ENCODE measurements at regions not wholly inside any gene's neighbourhood (a gene's known extent, or its start where the extent isn't known, plus 50 kb on each side); places are given as distances from the start of the nearest gene placed in this dataset.

DNA sequence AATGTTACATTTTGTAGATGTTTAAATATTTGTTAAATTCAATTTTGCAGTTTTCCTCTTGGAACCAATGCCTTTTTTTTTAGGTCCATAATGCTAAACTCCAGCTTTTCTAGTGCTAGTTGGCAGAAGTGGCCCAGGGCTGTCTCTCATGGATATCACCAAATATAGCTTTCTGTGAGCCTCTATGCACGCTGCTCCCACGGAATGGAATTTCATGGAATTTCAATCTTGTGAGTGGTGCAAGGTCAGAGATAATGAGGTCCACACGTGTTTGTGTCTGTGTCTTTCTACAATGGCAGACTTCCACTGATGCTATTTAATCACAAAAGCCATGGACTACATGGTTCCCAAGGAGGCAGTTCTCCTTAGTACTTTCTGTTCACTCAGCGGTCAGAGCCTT lies 191.5 kb upstream of the PARD3B start:
- no peak for DNase-seq (ENCODE audit: low spot score)
- no peak for TF ChIP-seq CTCF (IDR thresholded peaks at IDR 0.05; ENCODE audit: extremely low read depth, missing control alignments)

DNA sequence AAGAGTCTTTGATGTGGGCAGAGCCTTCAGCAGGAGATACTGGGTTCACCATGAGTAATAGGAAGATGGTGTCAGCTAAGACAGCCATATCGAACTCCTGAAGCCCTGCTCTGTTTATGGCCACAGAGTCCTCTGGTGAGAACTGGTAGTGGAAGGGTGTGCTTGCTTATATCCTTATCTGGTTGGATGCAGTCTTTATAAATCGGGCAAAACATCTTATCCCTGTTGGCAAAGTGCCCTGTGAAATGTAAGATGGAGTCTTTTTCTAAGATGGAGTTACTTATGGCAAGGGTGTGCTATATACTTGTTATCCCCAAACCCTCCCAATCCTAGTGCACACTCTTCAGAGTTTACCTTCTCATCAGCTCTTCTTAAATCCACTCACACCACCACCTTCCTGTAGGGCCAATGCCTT lies 190.8 kb upstream of the PARD3B start:
- TF ChIP-seq CTCF (IDR thresholded peaks at IDR 0.05; ENCODE audit: extremely low read depth, missing control alignments), result no peak

DNA sequence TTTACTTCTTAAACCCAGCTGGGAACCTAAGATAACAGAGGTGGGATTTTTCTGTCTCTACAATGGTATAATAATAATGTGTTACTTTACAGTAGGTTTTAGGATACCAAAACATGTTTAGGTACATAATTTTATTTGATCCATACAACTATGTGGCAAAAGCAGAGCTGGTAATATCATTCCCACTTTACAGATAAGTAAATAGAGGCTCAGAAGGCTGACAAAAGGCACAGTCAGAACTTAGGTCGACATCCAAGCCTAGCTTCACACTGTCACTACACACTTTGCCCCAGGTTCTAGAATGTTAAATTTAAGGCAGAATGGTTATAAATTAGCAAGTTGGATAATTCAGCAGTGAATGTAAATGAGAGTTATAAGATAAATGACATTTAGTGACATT lies 189.6 kb upstream of the PARD3B start:
- no peak for TF ChIP-seq CTCF (IDR thresholded peaks at IDR 0.05; ENCODE audit: extremely low read depth, missing control alignments)
- DNase-seq (ENCODE audit: low spot score), result no peak

More for the DNA sequence above, 190.8 kb upstream of the PARD3B start:
- no peak for DNase-seq (ENCODE audit: low spot score)

GRCh38 chr2:204356151-204356641 lies 189.1 kb upstream of the PARD3B start:
- DNase-seq (ENCODE audit: low spot score), result no peak
- TF ChIP-seq CTCF (IDR thresholded peaks at IDR 0.05; ENCODE audit: extremely low read depth, missing control alignments), result no peak

- TF ChIP-seq CTCF (IDR thresholded peaks at IDR 0.05; ENCODE audit: extremely low read depth, missing control alignments), result no peak
- DNase-seq (ENCODE audit: low spot score), result no peak
Observed at GRCh38 chr2:204357286-204357685, 188.0 kb upstream of the PARD3B start.

- no peak for DNase-seq (ENCODE audit: low spot score)
- TF ChIP-seq CTCF (IDR thresholded peaks at IDR 0.05; ENCODE audit: extremely low read depth, missing control alignments), result no peak
Observed at GRCh38 chr2:204359076-204359475, 186.2 kb upstream of the PARD3B start.

DNA sequence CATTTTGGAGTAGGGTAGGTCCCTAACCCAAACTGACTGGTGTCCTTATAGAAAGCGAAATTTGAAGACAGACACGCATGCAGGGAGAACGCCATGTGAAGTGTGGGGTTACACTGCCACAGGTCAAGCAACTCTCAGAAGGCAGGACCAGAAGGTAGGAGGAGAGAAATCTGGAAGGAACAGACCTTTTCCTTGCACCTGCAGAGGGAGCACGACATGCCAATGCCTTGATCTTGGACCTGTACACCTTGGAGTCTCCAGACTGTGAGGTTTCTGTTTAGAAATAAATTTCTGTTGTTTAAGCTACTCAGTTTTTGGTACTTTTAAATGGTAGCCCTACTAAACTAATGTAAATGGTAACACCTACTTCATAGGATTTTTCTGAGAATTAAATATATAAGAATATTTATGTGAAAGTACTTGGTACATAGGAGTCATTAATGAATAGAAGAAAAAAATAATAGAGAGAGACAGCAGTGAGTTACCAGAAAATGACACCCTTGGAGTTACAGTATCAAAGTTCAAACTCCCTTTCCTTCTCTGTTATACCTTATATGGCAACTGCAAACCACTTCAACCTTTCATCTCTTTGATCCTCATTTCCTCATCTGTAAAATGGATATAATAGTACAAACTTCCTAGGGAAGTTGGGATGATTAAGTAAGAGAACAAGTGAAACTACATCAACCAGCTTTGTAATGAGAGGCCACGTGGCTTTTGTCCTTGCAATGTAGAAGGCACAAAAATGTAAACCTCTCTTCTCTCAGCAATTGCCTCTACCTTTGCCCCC lies 184.9 kb upstream of the PARD3B start:
- DNase-seq (ENCODE audit: low spot score), result no peak
- TF ChIP-seq CTCF (IDR thresholded peaks at IDR 0.05; ENCODE audit: extremely low read depth, missing control alignments), result no peak

All from GM20000 (cell line).